K562 (cell line): ENCODE measurements at regions not wholly inside any gene's neighbourhood (a gene's known extent, or its start where the extent isn't known, plus 50 kb on each side); places are given as distances from the start of the nearest gene placed in this dataset.
A peak's percentile ranks its signal among the peaks of the same experiment; 100 is the strongest.

Source experiments
- ATAC-seq: fragments of 200-7000 bp; cut with Tn5 transposase; 3 replicates; pipeline ENCODE4 v1.9.1; 2020; ENCODE audit warnings: moderate library complexity
- BruUV-seq: library from RNA; stranded (reverse); fragments of 400-500 nt; replicated peaks from 2 replicates; lab custom pipeline; 2021; lab: Mats Ljungman, UMichigan
- CTCF ChIA-PET: fragments of 300-600 bp; formaldehyde crosslinking; extraction: SDS; loops from one replicate; lab custom pipeline; 2021; ENCODE audit warnings: low intra/inter-chr PET ratio; lab: Yijun Ruan, JAX
- POLR2A ChIA-PET: fragments of 300-600, 350-650 bp; sonication (Branson Sonifier 250); formaldehyde crosslinking; extraction: SDS; loops from one replicate; lab custom pipeline; 2021; ENCODE audit warnings: antibody characterized with exemption, inconsistent platforms; lab: Yijun Ruan, JAX
- DNase-seq, 4 experiments: peaks; one replicate each; pipeline versions ENCODE4 v3.0.0 to v3.0.0-alpha.2; 2011 to 2018; ENCODE audit warnings: low spot score in 3 of 4, mixed read lengths in 3 of 4; ENCODE audit errors: extremely low read depth in 1 of 4
- FAIRE-seq: peaks from 2 replicates; lab custom pipeline; 2011; peaks lifted over from hg19 to GRCh38; lab: Jason Lieb, UNC
- H2AFZ ChIP-seq: 2 replicates; pipeline ENCODE4 v1.6.0; 2011; ENCODE audit warnings: low read depth, low read length, control low read depth, inconsistent platforms
- H3K27ac ChIP-seq: fragments of 200-600 bp; 3 replicates; pipeline ENCODE4 v1.8.0; 2011; ENCODE audit warnings: low read depth, mild to moderate bottlenecking, control low read depth, inconsistent platforms, low read length, moderate library complexity, mixed read lengths; ENCODE audit errors: extremely low read depth
- H3K27me3 ChIP-seq, 2 experiments: fragments of 300-600 bp in 1 of 2; 2 replicates in 1 of 2; 3 replicates in 1 of 2; pipeline versions ENCODE4 v1.6.0 to v1.8.0; 2011; ENCODE audit warnings: inconsistent platforms in 2 of 2, low read length in 2 of 2, mild to moderate bottlenecking in 1 of 2, mixed read lengths in 1 of 2, moderate library complexity in 1 of 2; ENCODE audit not compliant: control insufficient read depth in 2 of 2, insufficient read depth in 2 of 2
- H3K36me3 ChIP-seq: fragments of 300-600 bp; 3 replicates; pipeline ENCODE4 v1.8.0; 2011; ENCODE audit warnings: mild to moderate bottlenecking, low read length, inconsistent platforms; ENCODE audit not compliant: control insufficient read depth, insufficient read depth
- H3K4me1 ChIP-seq, 2 experiments: fragments of 200-600 bp in 1 of 2; replicated peaks in 1 of 2; 2 replicates in 1 of 2; 3 replicates in 1 of 2; pipeline versions ENCODE4 v1.5.1 to v1.8.0; 2011; ENCODE audit warnings: inconsistent platforms in 2 of 2, low read length in 2 of 2, mild to moderate bottlenecking in 1 of 2, mixed read lengths in 1 of 2, moderate library complexity in 1 of 2; ENCODE audit not compliant: control insufficient read depth in 2 of 2, insufficient read depth in 2 of 2
- H3K4me2 ChIP-seq: 2 replicates; pipeline ENCODE4 v1.6.1; 2011; ENCODE audit warnings: low read length, control low read depth, inconsistent platforms, mixed read lengths; ENCODE audit not compliant: insufficient read depth
- H3K4me3 ChIP-seq: fragments of 200-600 bp; sonication (generic), shearing (Covaris generic); 2 replicates; pipeline ENCODE4 v1.5.1; 2016; ENCODE audit warnings: control low read depth, inconsistent platforms
- H3K79me2 ChIP-seq: fragments of 200-600 bp; 3 replicates; pipeline ENCODE4 v1.8.0; 2011; ENCODE audit warnings: low read length, inconsistent platforms; ENCODE audit not compliant: control insufficient read depth, insufficient read depth
- H3K9ac ChIP-seq, 2 experiments: 2 replicates each; pipeline versions ENCODE4 v1.6.0 to v1.6.1; 2011; ENCODE audit warnings: low read depth in 2 of 2, low read length in 2 of 2, control low read depth in 1 of 2, inconsistent platforms in 1 of 2, mild to moderate bottlenecking in 1 of 2, mixed read lengths in 1 of 2; ENCODE audit not compliant: insufficient read depth in 1 of 2
- H3K9me1 ChIP-seq: one replicate; pipeline ENCODE4 v1.6.0; 2011; ENCODE audit warnings: inconsistent platforms, mild to moderate bottlenecking, low read length, moderate library complexity; ENCODE audit not compliant: control insufficient read depth, insufficient read depth
- H3K9me3 ChIP-seq: replicated peaks from 2 replicates; pipeline ENCODE4 v1.5.1; 2011; ENCODE audit warnings: low read depth, low read length, inconsistent platforms; ENCODE audit not compliant: control insufficient read depth, insufficient read depth
- H4K20me1 ChIP-seq: replicated peaks from 2 replicates; pipeline ENCODE4 v1.6.1; 2011; ENCODE audit warnings: low read length, inconsistent platforms, mixed read lengths; ENCODE audit not compliant: control insufficient read depth, insufficient read depth
- ARID2 ChIP-seq: fragments of 450-650 bp; IDR thresholded peaks from 2 replicates; pipeline ENCODE4 v1.6.1; 2017; ENCODE audit warnings: antibody characterized with exemption, mild to moderate bottlenecking
- MLLT1 ChIP-seq, 2 experiments: fragments of 450-650 bp; IDR thresholded peaks; 2 replicates each; pipeline ENCODE4 v1.6.1; 2016
- NFE2 ChIP-seq: IDR thresholded peaks from 2 replicates; pipeline ENCODE4 v1.6.1; 2014; ENCODE audit warnings: antibody characterized with exemption, low read depth
- PHTF2 ChIP-seq: fragments of 250-450 bp; sonication (Bioruptor Pico); IDR thresholded peaks from 2 replicates; pipeline ENCODE4 v1.5.0; 2021; ENCODE audit warnings: mild to moderate bottlenecking
- POLR3G ChIP-seq: IDR thresholded peaks from 2 replicates; pipeline ENCODE4 v1.6.1; 2011; ENCODE audit not compliant: insufficient read length, insufficient replicate concordance; ENCODE audit errors: extremely low read depth
- RREB1 ChIP-seq: fragments of 250-450 bp; sonication (Bioruptor Pico); IDR thresholded peaks from 2 replicates; pipeline ENCODE4 v1.4.0; 2020
- SMARCA5 ChIP-seq: fragments of 450-650 bp; IDR thresholded peaks from 2 replicates; pipeline ENCODE4 v1.6.1; 2016
- SMC3 ChIP-seq: conservative IDR thresholded peaks from 2 replicates; pipeline ENCODE4 v1.6.1; 2011; ENCODE audit warnings: low read depth, low read length, improper control_type of control experiment; ENCODE audit not compliant: insufficient read depth
- TAF1 ChIP-seq: IDR thresholded peaks from 2 replicates; pipeline ENCODE4 v1.6.1; 2011; ENCODE audit warnings: mild to moderate bottlenecking, low read length, moderate library complexity; ENCODE audit not compliant: insufficient read depth, control insufficient read depth, severe bottlenecking; ENCODE audit errors: extremely low read depth
- TEAD2 ChIP-seq: fragments of 450-650 bp; IDR thresholded peaks from 2 replicates; pipeline ENCODE4 v1.6.1; 2016; ENCODE audit warnings: missing genetic modification characterization, control low read depth, missing compliant biosample characterization
- ZBTB34 ChIP-seq: fragments of 250-450 bp; sonication (Bioruptor Pico); IDR thresholded peaks from 2 replicates; pipeline ENCODE4 v1.8.0; 2021; ENCODE audit warnings: mild to moderate bottlenecking, moderate library complexity
- ZNF41 ChIP-seq: fragments of 250-450 bp; sonication (Bioruptor Pico); conservative IDR thresholded peaks from 2 replicates; pipeline ENCODE4 v1.4.0; 2020; ENCODE audit warnings: mild to moderate bottlenecking
- WGBS: fragments of 100-300 bp; shearing (Covaris generic); methylation state at CpG from one replicate; pipeline ENCODE4 v1.1.6; 2016; ENCODE audit warnings: low coverage, mixed read lengths; ENCODE audit not compliant: insufficient coverage; ENCODE audit errors: missing lambda C conversion rate; 5-methylcytosine and 5-hydroxymethylcytosine counted together
- in situ Hi-C: fragments of 300-500 bp; cut with MboI; formaldehyde crosslinking; loops from 4 replicates; pipeline ENCODE4 v1.15.0; 2018; ENCODE audit warnings: inconsistent platforms, mixed read lengths
- intact Hi-C: fragments of 100-400 bp; cut with micrococcal nuclease; formaldehyde crosslinking; loops from 2 replicates; pipeline ENCODE4 v1.14.2; 2022

GRCh38 chr3:156044634-156044975, 75.8 kb upstream of the KCNAB1 start:
- 7% methylated on average over 13 of the region's 13 CpGs for WGBS
- H3K9me3 ChIP-seq, result no peaks in the 10 kb centered on the region
- H4K20me1 ChIP-seq, result no peaks in the 10 kb centered on the region
- no peak overlapping the region for H3K4me2 ChIP-seq
- H3K79me2 ChIP-seq, result no peaks in the 10 kb centered on the region
- no peaks in the 10 kb centered on the region for H3K9me1 ChIP-seq
- H3K27ac ChIP-seq, result no peak overlapping the region
- POLR2A ChIA-PET, result interaction anchor here (0.9 kb wide), 1 partner anchor 12 kb away, joined by 3 read pairs; no protein-coding TSS in a partner anchor
- H3K9ac ChIP-seq, result no peak overlapping the region
- no TSS peak for BruUV-seq
- CTCF ChIA-PET, result no interaction called here
- TF ChIP-seq RREB1 (CRISPR knock-in tag), result no peak
- no peak for TF ChIP-seq TEAD2 (tag)
- TF ChIP-seq SMARCA5, result no peak
- no peak for TF ChIP-seq TAF1
- TF ChIP-seq ZNF41 (CRISPR knock-in tag), result no peak
- no peak for TF ChIP-seq SMC3
- no peak for TF ChIP-seq ARID2
- TF ChIP-seq MLLT1 (IDR thresholded peaks at IDR 0.05), result no peak
- no peak for TF ChIP-seq PHTF2
- no peak for TF ChIP-seq POLR3G
- no peak for TF ChIP-seq NFE2
- TF ChIP-seq ZBTB34 (CRISPR knock-in tag), result no peak
- peaks cover 0 to 18% of the 10 kb centered on the region in 2 experiments; a peak in 2 of 5 replicates for H3K27me3 ChIP-seq
- FAIRE-seq, result no peak
- H3K4me3 ChIP-seq, result no peak overlapping the region
- intact Hi-C loops, result loop anchor here (5.0 to 10.0 kb wide), 5 partner anchors 47 to 1040 kb away; no protein-coding TSS in a partner anchor
- H3K4me1 ChIP-seq, result peaks cover 0 to 9% of the 10 kb centered on the region in 2 experiments; a peak in 1 of 5 replicates
- H3K36me3 ChIP-seq, result no peaks in the 10 kb centered on the region
- ATAC-seq, result peak; percentile 51
- H2AFZ ChIP-seq, result no peak overlapping the region
- in situ Hi-C loops, result no loop called here
- DNase-seq, result no peak
